Endothelial cell of umbilical vein (primary cell): ENCODE measurements at regions not wholly inside any gene's neighbourhood (a gene's known extent, or its start where the extent isn't known, plus 50 kb on each side); places are given as distances from the start of the nearest gene placed in this dataset.

ENCODE experiments used
- CTCF ChIP-seq, 2 donors: IDR thresholded peaks; 1 replicate in 1 of 2; 2 replicates in 1 of 2; pipeline ENCODE4 v1.5.1; 2011; ENCODE audit warnings: low read length in 2 of 2, mild to moderate bottlenecking in 2 of 2, moderate library complexity in 2 of 2, control low read depth in 1 of 2, inconsistent platforms in 1 of 2, low read depth in 1 of 2; ENCODE audit not compliant: insufficient read depth in 1 of 2; ENCODE audit errors: extremely low read depth in 1 of 2
- EZH2 ChIP-seq: IDR thresholded peaks from 2 replicates; pipeline ENCODE4 v1.6.1; 2012; ENCODE audit warnings: borderline replicate concordance, low read depth, mild to moderate bottlenecking, moderate library complexity, low read length, inconsistent platforms; ENCODE audit not compliant: severe bottlenecking
- GATA2 ChIP-seq: IDR thresholded peaks from 2 replicates; pipeline ENCODE4 v1.7.0; 2011; ENCODE audit warnings: low read depth, mild to moderate bottlenecking, moderate library complexity, mixed read lengths, low read length; ENCODE audit not compliant: insufficient read length, insufficient read depth
- JUN ChIP-seq: IDR thresholded peaks from 2 replicates; pipeline ENCODE4 v1.6.1; 2011; ENCODE audit warnings: borderline replicate concordance, low read depth; ENCODE audit not compliant: insufficient read length, insufficient read depth
- POLR2A ChIP-seq: IDR thresholded peaks from 2 replicates; pipeline ENCODE4 v1.6.1; 2012; ENCODE audit warnings: low read depth, mild to moderate bottlenecking, control low read depth, low read length
- POLR2AphosphoS5 ChIP-seq: IDR thresholded peaks from 2 replicates; pipeline ENCODE4 v1.6.1; 2012; ENCODE audit warnings: low read depth, mild to moderate bottlenecking, control low read depth, low read length, moderate library complexity; ENCODE audit not compliant: insufficient read depth

GRCh38 chr20:43271980-43272379 is 82.3 kb upstream of the PTPRT start:
- TF ChIP-seq CTCF (IDR thresholded peaks at IDR 0.05; ENCODE audit: extremely low read depth in 1 of 2, insufficient read depth in 1 of 2, low read depth in 1 of 2, low read length in 2 of 2) (no peak), POLR2A (no peak), POLR2AphosphoS5 (no peak), EZH2 (no peak), JUN (no peak), GATA2 (no peak)
